ENCODE measurements at regions not wholly inside any gene's neighbourhood (a gene's known extent, or its start where the extent isn't known, plus 50 kb on each side); places are given as distances from the start of the nearest gene placed in this dataset.

GRCh38 chr2:125168442-125168841, 1143.4 kb downstream of the CNTNAP5 start:
- TF ChIP-seq JUND (IDR thresholded peaks at IDR 0.05) = no peak
- TF ChIP-seq RAD21 (IDR thresholded peaks at IDR 0.05) = no peak
- no peak for TF ChIP-seq TAF1 (conservative IDR thresholded peaks at IDR 0.05)
- TF ChIP-seq HNF4A (conservative IDR thresholded peaks at IDR 0.05) = no peak
- TF ChIP-seq MAX (IDR thresholded peaks at IDR 0.05) = no peak
- TF ChIP-seq, protein P1, sequence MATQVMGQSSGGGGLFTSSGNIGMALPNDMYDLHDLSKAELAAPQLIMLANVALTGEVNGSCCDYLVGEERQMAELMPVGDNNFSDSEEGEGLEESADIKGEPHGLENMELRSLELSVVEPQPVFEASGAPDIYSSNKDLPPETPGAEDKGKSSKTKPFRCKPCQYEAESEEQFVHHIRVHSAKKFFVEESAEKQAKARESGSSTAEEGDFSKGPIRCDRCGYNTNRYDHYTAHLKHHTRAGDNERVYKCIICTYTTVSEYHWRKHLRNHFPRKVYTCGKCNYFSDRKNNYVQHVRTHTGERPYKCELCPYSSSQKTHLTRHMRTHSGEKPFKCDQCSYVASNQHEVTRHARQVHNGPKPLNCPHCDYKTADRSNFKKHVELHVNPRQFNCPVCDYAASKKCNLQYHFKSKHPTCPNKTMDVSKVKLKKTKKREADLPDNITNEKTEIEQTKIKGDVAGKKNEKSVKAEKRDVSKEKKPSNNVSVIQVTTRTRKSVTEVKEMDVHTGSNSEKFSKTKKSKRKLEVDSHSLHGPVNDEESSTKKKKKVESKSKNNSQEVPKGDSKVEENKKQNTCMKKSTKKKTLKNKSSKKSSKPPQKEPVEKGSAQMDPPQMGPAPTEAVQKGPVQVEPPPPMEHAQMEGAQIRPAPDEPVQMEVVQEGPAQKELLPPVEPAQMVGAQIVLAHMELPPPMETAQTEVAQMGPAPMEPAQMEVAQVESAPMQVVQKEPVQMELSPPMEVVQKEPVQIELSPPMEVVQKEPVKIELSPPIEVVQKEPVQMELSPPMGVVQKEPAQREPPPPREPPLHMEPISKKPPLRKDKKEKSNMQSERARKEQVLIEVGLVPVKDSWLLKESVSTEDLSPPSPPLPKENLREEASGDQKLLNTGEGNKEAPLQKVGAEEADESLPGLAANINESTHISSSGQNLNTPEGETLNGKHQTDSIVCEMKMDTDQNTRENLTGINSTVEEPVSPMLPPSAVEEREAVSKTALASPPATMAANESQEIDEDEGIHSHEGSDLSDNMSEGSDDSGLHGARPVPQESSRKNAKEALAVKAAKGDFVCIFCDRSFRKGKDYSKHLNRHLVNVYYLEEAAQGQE (IDR thresholded peaks at IDR 0.05) = no peak
- TF ChIP-seq SP1 (IDR thresholded peaks at IDR 0.05) = no peak
- TF ChIP-seq YY1 (IDR thresholded peaks at IDR 0.05) = no peak
- TF ChIP-seq RXRA (IDR thresholded peaks at IDR 0.05) = no peak
- no peak for TF ChIP-seq FOXA2 (IDR thresholded peaks at IDR 0.05)
- no peak for TF ChIP-seq HNF4G (IDR thresholded peaks at IDR 0.05)
- TF ChIP-seq CTCF (IDR thresholded peaks at IDR 0.05; ENCODE audit: low read depth, low read length, missing input control) = no peak
- no peak for TF ChIP-seq EGR1 (IDR thresholded peaks at IDR 0.05; ENCODE audit: low read depth in 2 of 2)
- Histone ChIP-seq H3K4me3 (ENCODE audit: low read depth in 1 of 3, low read length in 3 of 3) (no peak overlapping the region), H3K9me3 (ENCODE audit: control insufficient read depth in 4 of 4, low read length in 3 of 4) (no peaks in the 10 kb centered on the region), H3K27me3 (ENCODE audit: control insufficient read depth in 4 of 4, insufficient read depth in 4 of 4, low read length in 3 of 4) (no peaks in the 10 kb centered on the region), H3K27ac (ENCODE audit: low read depth in 1 of 2, low read length in 2 of 2) (no peak overlapping the region), H3K4me1 (ENCODE audit: control insufficient read depth in 4 of 4, insufficient read depth in 4 of 4, low read length in 3 of 4) (no peaks in the 10 kb centered on the region), H3K9ac (ENCODE audit: low read depth in 1 of 2, low read length in 2 of 2) (no peak overlapping the region), H3K36me3 (ENCODE audit: control insufficient read depth in 4 of 4, insufficient read depth in 3 of 4, low read depth in 1 of 4, low read length in 3 of 4) (no peaks in the 10 kb centered on the region)
- WGBS = 74% methylated on average over 2 of the region's 2 CpGs
- no peak for DNase-seq (ENCODE audit: low spot score)

GRCh38 chr2:125169022-125169763, 1144.1 kb downstream of the CNTNAP5 start:
- TF ChIP-seq ATF3 (IDR thresholded peaks at IDR 0.05) (no peak), EGR1 (IDR thresholded peaks at IDR 0.05; ENCODE audit: low read depth in 2 of 2) (no peak), YY1 (IDR thresholded peaks at IDR 0.05) (no peak), JUND (IDR thresholded peaks at IDR 0.05) (no peak), CTCF (IDR thresholded peaks at IDR 0.05; ENCODE audit: low read depth, low read length, missing input control) (no peak), NR2F2 (IDR thresholded peaks at IDR 0.05) (no peak), GABPA (IDR thresholded peaks at IDR 0.05 in 1 of 2, conservative IDR thresholded peaks at IDR 0.05 in 1 of 2) (no peak), FOXA2 (IDR thresholded peaks at IDR 0.05) (no peak), RXRA (IDR thresholded peaks at IDR 0.05) (no peak), HNF4G (IDR thresholded peaks at IDR 0.05) (no peak)
- TF ChIP-seq, protein P1 (IDR thresholded peaks at IDR 0.05) = no peak
- DNase-seq (ENCODE audit: low spot score) = no peak
- H3K36me3 ChIP-seq (ENCODE audit: control insufficient read depth in 4 of 4, insufficient read depth in 3 of 4, low read depth in 1 of 4, low read length in 3 of 4) = no peaks in the 10 kb centered on the region
- H3K9ac ChIP-seq (ENCODE audit: low read depth in 1 of 2, low read length in 2 of 2) = no peak overlapping the region
- no peaks in the 10 kb centered on the region for H3K27me3 ChIP-seq (ENCODE audit: control insufficient read depth in 4 of 4, insufficient read depth in 4 of 4, low read length in 3 of 4)
- WGBS = 74% methylated on average over 6 of the region's 6 CpGs
- no peak overlapping the region for H3K4me3 ChIP-seq (ENCODE audit: low read depth in 1 of 3, low read length in 3 of 3)
- H3K4me1 ChIP-seq (ENCODE audit: control insufficient read depth in 4 of 4, insufficient read depth in 4 of 4, low read length in 3 of 4) = no peaks in the 10 kb centered on the region
- H3K9me3 ChIP-seq (ENCODE audit: control insufficient read depth in 4 of 4, low read length in 3 of 4) = no peaks in the 10 kb centered on the region
- no peak overlapping the region for H3K27ac ChIP-seq (ENCODE audit: low read depth in 1 of 2, low read length in 2 of 2)
